Stimulated activated CD8-positive, alpha-beta memory T cell treated with anti-CD3 and anti-CD28 coated beads, Interleukin-15, amount 100 ng/mL, for 48 hours (primary cell): ENCODE measurements at regions not wholly inside any gene's neighbourhood (a gene's known extent, or its start where the extent isn't known, plus 50 kb on each side); places are given as distances from the start of the nearest gene placed in this dataset.

Experiments
- DNase-seq, 2 donors: peaks; one replicate each; pipeline ENCODE4 v3.0.0-alpha.2; 2020; ENCODE audit warnings: low read depth in 2 of 2

- DNase-seq: no peak
Measured at GRCh38 chr7:117973975-117974374, 100.7 kb upstream of the CTTNBP2 start.

GRCh38 chr7:117974891-117975290, 101.7 kb upstream of the CTTNBP2 start:
- no peak for DNase-seq

GRCh38 chr7:117975476-117975875, 102.2 kb upstream of the CTTNBP2 start:
- DNase-seq: no peak

- no peak for DNase-seq
Measured at GRCh38 chr7:117979954-117980497, 106.8 kb upstream of the CTTNBP2 start.

GRCh38 chr7:117982071-117983055, 109.1 kb upstream of the CTTNBP2 start:
- no peak for DNase-seq

- no peak for DNase-seq
Measured at GRCh38 chr7:117986645-117987269, 113.5 kb upstream of the CTTNBP2 start.

- no peak for DNase-seq
Measured at GRCh38 chr7:117990834-117991233, 117.6 kb upstream of the CTTNBP2 start.

GRCh38 chr7:117992635-117993376, 119.6 kb upstream of the CTTNBP2 start:
- DNase-seq: no peak

GRCh38 chr7:117993377-117994003, 120.2 kb upstream of the CTTNBP2 start:
- DNase-seq: no peak

- DNase-seq: no peak
Measured at GRCh38 chr7:117995850-117996650, 122.8 kb upstream of the CTTNBP2 start.

GRCh38 chr7:117997862-117998825, 124.9 kb upstream of the CTTNBP2 start:
- DNase-seq: no peak

- DNase-seq: no peak
Measured at GRCh38 chr7:118000480-118001202, 127.4 kb upstream of the CTTNBP2 start.

GRCh38 chr7:118003476-118003875, 130.2 kb upstream of the CTTNBP2 start:
- no peak for DNase-seq

- DNase-seq: no peak
Measured at GRCh38 chr7:118005026-118005425, 131.8 kb upstream of the CTTNBP2 start.

- DNase-seq: no peak
Measured at GRCh38 chr7:118006979-118007378, 133.7 kb upstream of the CTTNBP2 start.

GRCh38 chr7:118009419-118009818, 136.2 kb upstream of the CTTNBP2 start:
- DNase-seq: no peak

- no peak for DNase-seq
Measured at GRCh38 chr7:118011652-118012051, 138.4 kb upstream of the CTTNBP2 start.

- no peak for DNase-seq
Measured at GRCh38 chr7:118013252-118014010, 140.2 kb upstream of the CTTNBP2 start.
